ENCODE measurements at regions not wholly inside any gene's neighbourhood (a gene's known extent, or its start where the extent isn't known, plus 50 kb on each side); places are given as distances from the start of the nearest gene placed in this dataset.

DNA sequence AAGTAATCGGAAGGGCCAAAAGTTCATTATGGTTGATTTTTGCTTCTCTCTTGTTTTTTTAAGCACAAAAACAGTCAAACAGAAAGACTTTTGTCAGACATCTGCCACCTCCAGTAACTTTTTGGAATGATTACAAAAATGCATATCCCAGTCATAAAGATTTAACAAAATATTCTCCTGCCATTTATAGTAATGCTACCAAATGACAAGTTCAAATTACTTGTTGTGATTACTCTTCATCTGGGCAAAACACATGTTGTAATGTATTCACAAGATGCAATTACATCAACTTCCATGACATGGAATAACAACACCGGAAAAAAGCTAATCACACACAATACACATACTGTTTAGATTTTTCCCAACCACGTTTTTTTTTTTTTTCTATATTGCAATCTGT lies 1017.5 kb upstream of the TENM4 start:
- TF ChIP-seq, protein P1, sequence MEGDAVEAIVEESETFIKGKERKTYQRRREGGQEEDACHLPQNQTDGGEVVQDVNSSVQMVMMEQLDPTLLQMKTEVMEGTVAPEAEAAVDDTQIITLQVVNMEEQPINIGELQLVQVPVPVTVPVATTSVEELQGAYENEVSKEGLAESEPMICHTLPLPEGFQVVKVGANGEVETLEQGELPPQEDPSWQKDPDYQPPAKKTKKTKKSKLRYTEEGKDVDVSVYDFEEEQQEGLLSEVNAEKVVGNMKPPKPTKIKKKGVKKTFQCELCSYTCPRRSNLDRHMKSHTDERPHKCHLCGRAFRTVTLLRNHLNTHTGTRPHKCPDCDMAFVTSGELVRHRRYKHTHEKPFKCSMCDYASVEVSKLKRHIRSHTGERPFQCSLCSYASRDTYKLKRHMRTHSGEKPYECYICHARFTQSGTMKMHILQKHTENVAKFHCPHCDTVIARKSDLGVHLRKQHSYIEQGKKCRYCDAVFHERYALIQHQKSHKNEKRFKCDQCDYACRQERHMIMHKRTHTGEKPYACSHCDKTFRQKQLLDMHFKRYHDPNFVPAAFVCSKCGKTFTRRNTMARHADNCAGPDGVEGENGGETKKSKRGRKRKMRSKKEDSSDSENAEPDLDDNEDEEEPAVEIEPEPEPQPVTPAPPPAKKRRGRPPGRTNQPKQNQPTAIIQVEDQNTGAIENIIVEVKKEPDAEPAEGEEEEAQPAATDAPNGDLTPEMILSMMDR (conservative IDR thresholded peaks at IDR 0.05; ENCODE audit: control insufficient read depth, insufficient read depth, low read depth, low read length), result no peak
- H3K4me3 ChIP-seq (ENCODE audit: control insufficient read depth, low read depth, low read length), result no peak overlapping the region
- DNase-seq (ENCODE audit: low read depth), result no peak

DNA sequence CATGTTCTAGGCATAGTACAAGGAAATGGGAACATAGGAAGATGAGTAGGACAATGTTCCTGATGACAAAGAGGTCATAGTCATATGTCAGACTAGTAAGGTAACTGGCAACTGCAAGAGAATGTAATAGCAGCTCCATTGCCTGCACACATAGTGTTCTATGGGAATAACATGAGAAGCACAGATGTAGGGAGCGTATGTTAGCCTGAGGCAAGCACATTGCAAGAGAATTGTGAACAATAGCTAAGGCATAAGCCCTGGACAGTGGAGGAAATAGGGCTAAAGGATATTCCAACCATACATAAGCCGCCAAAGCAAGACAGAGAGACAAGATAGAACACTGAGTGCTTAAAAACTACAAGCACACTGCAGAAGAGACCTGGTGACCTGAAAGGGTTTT lies 1017.0 kb upstream of the TENM4 start:
- TF ChIP-seq, protein P1 (conservative IDR thresholded peaks at IDR 0.05; ENCODE audit: control insufficient read depth, insufficient read depth, low read depth, low read length), result no peak
- no peak for DNase-seq (ENCODE audit: low read depth)
- no peak overlapping the region for H3K4me3 ChIP-seq (ENCODE audit: control insufficient read depth, low read depth, low read length)

DNA sequence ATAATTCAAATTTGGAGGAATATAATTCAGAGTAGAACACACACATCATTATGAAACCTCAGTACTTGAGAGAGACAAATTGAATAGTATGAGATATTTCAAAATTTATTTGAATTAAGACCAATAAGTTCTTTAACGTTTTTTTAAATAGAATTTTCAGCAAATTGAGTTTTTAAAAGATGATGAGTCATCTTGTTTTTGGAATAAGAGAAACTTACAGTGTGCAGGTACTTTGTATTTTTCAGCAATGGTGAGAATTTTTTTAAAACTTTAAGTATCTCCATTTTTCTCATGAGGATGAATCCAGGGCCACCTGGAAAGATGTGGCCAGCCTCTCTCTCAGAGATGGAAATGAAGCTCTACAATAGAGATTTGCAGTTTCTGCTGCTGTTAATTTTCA lies 1015.0 kb upstream of the TENM4 start:
- TF ChIP-seq, protein P1 (conservative IDR thresholded peaks at IDR 0.05; ENCODE audit: control insufficient read depth, insufficient read depth, low read depth, low read length), result no peak
- no peak overlapping the region for H3K4me3 ChIP-seq (ENCODE audit: control insufficient read depth, low read depth, low read length)
- no peak for DNase-seq (ENCODE audit: low read depth)

DNA sequence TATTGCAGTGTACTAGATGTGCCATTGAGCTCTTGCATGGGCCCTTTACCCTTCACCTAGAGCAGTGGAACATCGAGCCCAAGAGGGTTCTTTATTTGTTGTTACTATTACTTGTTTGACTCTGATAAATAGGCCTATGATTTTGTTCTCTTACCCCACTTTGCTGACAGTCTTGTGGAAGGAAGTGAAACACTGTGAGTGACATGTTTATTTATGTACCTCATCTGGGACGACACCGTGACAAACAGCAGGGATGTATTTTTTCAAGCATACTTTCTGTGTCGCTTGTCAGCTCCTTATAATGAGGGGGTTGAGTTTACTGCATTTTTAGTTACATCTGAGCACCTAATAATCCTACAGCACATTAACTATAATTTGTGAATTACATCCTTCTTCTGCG lies 1010.3 kb upstream of the TENM4 start:
- no peak for DNase-seq (ENCODE audit: low read depth)
- TF ChIP-seq, protein P1 (conservative IDR thresholded peaks at IDR 0.05; ENCODE audit: control insufficient read depth, insufficient read depth, low read depth, low read length), result no peak
- H3K4me3 ChIP-seq (ENCODE audit: control insufficient read depth, low read depth, low read length), result no peak overlapping the region

DNA sequence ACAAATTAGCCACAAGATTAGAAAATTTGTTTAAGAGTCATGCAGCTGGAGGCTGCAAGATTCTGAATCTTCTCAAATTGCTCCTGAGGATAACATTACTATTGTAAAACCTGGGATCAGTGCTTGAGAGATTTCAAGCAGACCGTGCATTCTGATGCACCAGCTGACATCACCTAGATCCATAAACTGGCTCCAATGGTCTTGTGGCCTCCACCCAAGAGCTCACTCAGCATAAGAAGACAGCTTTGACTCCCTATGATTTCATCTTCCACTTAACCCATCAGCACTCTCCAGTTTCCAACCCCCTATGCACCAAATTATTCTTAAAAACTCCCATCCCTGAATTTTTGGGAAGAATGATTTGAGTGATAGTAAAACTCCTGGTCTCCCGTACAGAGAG lies 1007.9 kb upstream of the TENM4 start:
- no peak overlapping the region for H3K4me3 ChIP-seq (ENCODE audit: control insufficient read depth, low read depth, low read length)
- TF ChIP-seq, protein P1 (conservative IDR thresholded peaks at IDR 0.05; ENCODE audit: control insufficient read depth, insufficient read depth, low read depth, low read length), result no peak
- no peak for DNase-seq (ENCODE audit: low read depth)

DNA sequence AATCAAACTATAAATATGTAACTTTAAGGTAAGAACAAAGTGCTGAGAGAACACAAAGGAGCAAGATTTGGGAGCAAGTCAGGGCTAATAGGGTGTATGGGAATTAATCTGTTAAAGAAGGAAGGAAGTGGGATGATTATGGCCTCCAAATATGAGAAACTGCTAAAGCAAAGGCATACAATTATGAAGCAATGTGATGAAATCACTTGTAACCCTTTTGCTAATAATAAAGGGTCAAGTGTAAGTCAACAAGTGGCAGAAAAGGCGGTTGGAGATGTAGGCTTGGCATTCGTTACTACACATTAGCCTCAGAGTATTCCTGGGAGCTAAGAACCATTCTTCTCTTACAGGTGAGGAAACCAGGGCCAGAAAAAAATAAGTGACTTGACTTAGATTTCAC lies 1002.3 kb upstream of the TENM4 start:
- no peak for DNase-seq (ENCODE audit: low read depth)
- TF ChIP-seq, protein P1 (conservative IDR thresholded peaks at IDR 0.05; ENCODE audit: control insufficient read depth, insufficient read depth, low read depth, low read length), result no peak
- no peak overlapping the region for H3K4me3 ChIP-seq (ENCODE audit: control insufficient read depth, low read depth, low read length)

DNA sequence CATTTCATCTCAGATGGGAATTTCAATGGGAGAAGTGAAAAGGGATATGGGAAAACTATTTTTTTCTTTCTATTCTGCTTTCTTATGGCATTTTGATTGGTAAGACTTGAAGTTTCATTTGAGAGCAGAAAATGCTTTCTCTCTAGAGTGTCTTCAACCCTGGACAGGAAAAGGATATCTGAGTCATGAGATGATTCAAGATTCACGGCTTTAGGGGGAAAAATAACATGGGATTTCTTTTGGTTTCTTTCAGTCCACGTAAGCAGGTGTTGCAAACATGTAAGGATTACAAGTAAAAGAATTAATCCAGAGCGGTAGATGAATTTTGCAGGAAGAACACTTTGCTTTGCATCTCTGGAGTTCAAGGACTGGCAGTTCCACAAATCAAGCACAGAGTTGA lies 1001.0 kb upstream of the TENM4 start:
- peak; percentile 5 for DNase-seq (ENCODE audit: low read depth)
- TF ChIP-seq, protein P1 (conservative IDR thresholded peaks at IDR 0.05; ENCODE audit: control insufficient read depth, insufficient read depth, low read depth, low read length), result no peak
- H3K4me3 ChIP-seq (ENCODE audit: control insufficient read depth, low read depth, low read length), result no peak overlapping the region

All from fibroblast of mammary gland (primary cell).